ENCODE measurements at regions not wholly inside any gene's neighbourhood (a gene's known extent, or its start where the extent isn't known, plus 50 kb on each side); places are given as distances from the start of the nearest gene placed in this dataset.

- Histone ChIP-seq H3K4me3 (no peak overlapping the region), H3K36me3 (ENCODE audit: control insufficient read depth in 2 of 2, insufficient read depth in 2 of 2, low read length in 1 of 2) (no peaks in the 10 kb centered on the region), H3K9ac (ENCODE audit: control insufficient read depth, insufficient read depth, low read length) (no peak overlapping the region), H3K4me1 (ENCODE audit: control insufficient read depth, insufficient read depth, low read length) (no peaks in the 10 kb centered on the region), H3K79me2 (ENCODE audit: control insufficient read depth, insufficient read depth, low read length) (no peaks in the 10 kb centered on the region), H2AFZ (ENCODE audit: control insufficient read depth, low read depth, low read length) (no peak overlapping the region), H4K20me1 (ENCODE audit: control insufficient read depth, insufficient read depth) (no peaks in the 10 kb centered on the region), H3K9me3 (replicated peaks; ENCODE audit: control insufficient read depth, insufficient read depth, low read length) (no peaks in the 10 kb centered on the region), H3K4me2 (ENCODE audit: control insufficient read depth, insufficient read depth) (no peak overlapping the region), H3K27me3 (replicated peaks in 1 of 2; ENCODE audit: control insufficient read depth in 2 of 2, insufficient read depth in 2 of 2, low read length in 1 of 2) (no peaks in the 10 kb centered on the region), H3K27ac (ENCODE audit: control insufficient read depth, insufficient read depth) (no peak overlapping the region)
- no peak for TF ChIP-seq GATAD2B (conservative IDR thresholded peaks at IDR 0.05; ENCODE audit: low read depth)
- TF ChIP-seq ZBTB11 (CRISPR knock-in tag; IDR thresholded peaks at IDR 0.05) = no peak
- TF ChIP-seq BHLHE40 (IDR thresholded peaks at IDR 0.05; ENCODE audit: borderline replicate concordance in 1 of 2, low read depth in 2 of 2, low read length in 1 of 2) = no peak
- no peak for TF ChIP-seq PRDM15 (CRISPR knock-in tag; IDR thresholded peaks at IDR 0.05)
- TF ChIP-seq ZBTB4 (CRISPR knock-in tag; IDR thresholded peaks at IDR 0.05) = no peak
- TF ChIP-seq ZBED1 (IDR thresholded peaks at IDR 0.05; ENCODE audit: borderline replicate concordance) = no peak
- TF ChIP-seq SPI1 (IDR thresholded peaks at IDR 0.05; ENCODE audit: borderline replicate concordance, insufficient read depth, low read depth, low read length) = no peak
- no peak for TF ChIP-seq MEF2A (IDR thresholded peaks at IDR 0.05; ENCODE audit: insufficient read depth, low read depth, low read length)
- TF ChIP-seq LARP7 (IDR thresholded peaks at IDR 0.05) = no peak
- no peak for ATAC-seq
- ChIA-PET POLR2A (no interaction called here), CTCF (no interaction called here), SMC1A (ENCODE audit: uncharacterized antibody, unreplicated experiment) (no interaction called here), RAD21 (ENCODE audit: unreplicated experiment) (no interaction called here)
- intact Hi-C loops (cut with micrococcal nuclease; ENCODE audit: unreplicated experiment) = no loop called here
- WGBS (ENCODE audit: insufficient coverage, insufficient replicate concordance, low lambda C conversion rate, missing lambda C conversion rate) = 22% methylated on average over 3 of the region's 3 CpGs
- no TSS peak for BruUV-seq (replicated peaks)
- DNase-seq (ENCODE audit: low read depth, low spot score) = no peak
- in situ Hi-C loops (cut with MboI) = no loop called here
- FAIRE-seq = peak; percentile 23
Observed at GRCh38 chr5:126069329-126069728, 353.9 kb upstream of the GRAMD2B start.

All from GM12878 (cell line).